WERI-Rb-1 (cell line): ENCODE measurements at regions not wholly inside any gene's neighbourhood (a gene's known extent, or its start where the extent isn't known, plus 50 kb on each side); places are given as distances from the start of the nearest gene placed in this dataset.

Experiments
- DNase-seq: peaks from one replicate; pipeline ENCODE4 v3.0.0-alpha.2; 2020
- H3K27ac ChIP-seq: fragments of 250-450 bp; sonication (Bioruptor Pico); 2 replicates; pipeline ENCODE4 v1.5.1; 2020; ENCODE audit warnings: mild to moderate bottlenecking, moderate library complexity
- H3K27me3 ChIP-seq: fragments of 250-450 bp; sonication (Bioruptor Pico); 2 replicates; pipeline ENCODE4 v1.5.1; 2021; ENCODE audit warnings: mild to moderate bottlenecking, low read depth, moderate library complexity; ENCODE audit not compliant: insufficient read depth, severe bottlenecking
- H3K36me3 ChIP-seq: fragments of 250-450 bp; sonication (Bioruptor Pico); 2 replicates; pipeline ENCODE4 v1.5.1; 2020; ENCODE audit warnings: mild to moderate bottlenecking, moderate library complexity
- H3K4me3 ChIP-seq: 2 replicates; pipeline ENCODE4 v1.5.1; 2011; ENCODE audit warnings: low read depth, mild to moderate bottlenecking, control low read depth, low read length
- H3K9me3 ChIP-seq: fragments of 250-450 bp; sonication (Bioruptor Pico); 2 replicates; pipeline ENCODE4 v1.5.1; 2021; ENCODE audit warnings: mild to moderate bottlenecking, moderate library complexity; ENCODE audit not compliant: severe bottlenecking
- TF ChIP-seq, protein P1 (sequence below): IDR thresholded peaks from 2 replicates; pipeline ENCODE4 v1.5.1; 2011; ENCODE audit warnings: low read depth, mild to moderate bottlenecking, control low read depth, inconsistent platforms, low read length

GRCh38 chr9:82154573-82154972 lies 166.0 kb downstream of the SPATA31D1 start:
- DNase-seq = no peak
- Histone ChIP-seq H3K27ac (no peak overlapping the region), H3K9me3 (no peaks in the 10 kb centered on the region), H3K36me3 (no peaks in the 10 kb centered on the region), H3K4me3 (no peak overlapping the region), H3K27me3 (no peaks in the 10 kb centered on the region)
- TF ChIP-seq, protein P1, sequence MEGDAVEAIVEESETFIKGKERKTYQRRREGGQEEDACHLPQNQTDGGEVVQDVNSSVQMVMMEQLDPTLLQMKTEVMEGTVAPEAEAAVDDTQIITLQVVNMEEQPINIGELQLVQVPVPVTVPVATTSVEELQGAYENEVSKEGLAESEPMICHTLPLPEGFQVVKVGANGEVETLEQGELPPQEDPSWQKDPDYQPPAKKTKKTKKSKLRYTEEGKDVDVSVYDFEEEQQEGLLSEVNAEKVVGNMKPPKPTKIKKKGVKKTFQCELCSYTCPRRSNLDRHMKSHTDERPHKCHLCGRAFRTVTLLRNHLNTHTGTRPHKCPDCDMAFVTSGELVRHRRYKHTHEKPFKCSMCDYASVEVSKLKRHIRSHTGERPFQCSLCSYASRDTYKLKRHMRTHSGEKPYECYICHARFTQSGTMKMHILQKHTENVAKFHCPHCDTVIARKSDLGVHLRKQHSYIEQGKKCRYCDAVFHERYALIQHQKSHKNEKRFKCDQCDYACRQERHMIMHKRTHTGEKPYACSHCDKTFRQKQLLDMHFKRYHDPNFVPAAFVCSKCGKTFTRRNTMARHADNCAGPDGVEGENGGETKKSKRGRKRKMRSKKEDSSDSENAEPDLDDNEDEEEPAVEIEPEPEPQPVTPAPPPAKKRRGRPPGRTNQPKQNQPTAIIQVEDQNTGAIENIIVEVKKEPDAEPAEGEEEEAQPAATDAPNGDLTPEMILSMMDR = no peak

DNA sequence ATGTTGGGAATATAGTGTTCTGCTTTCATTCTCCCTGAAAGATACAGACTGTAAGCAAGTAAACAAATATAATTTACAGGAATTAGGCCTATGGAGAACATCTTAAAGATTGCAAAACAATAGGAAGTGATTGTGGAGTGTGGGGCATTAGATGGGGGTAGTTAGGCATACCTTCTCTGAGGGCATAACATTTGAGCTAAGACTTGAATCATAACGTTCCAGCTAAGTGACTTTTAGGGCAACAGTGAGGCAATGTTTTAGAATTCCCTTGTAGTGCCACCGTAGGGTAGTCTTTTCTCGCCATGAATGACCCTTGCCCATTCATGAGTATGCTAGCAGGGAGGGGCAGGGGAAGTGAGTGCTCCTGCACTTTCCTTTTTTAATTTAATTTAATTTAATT lies 173.3 kb downstream of the SPATA31D1 start:
- H3K9me3 ChIP-seq = no peaks in the 10 kb centered on the region
- H3K27ac ChIP-seq = no peak overlapping the region
- H3K36me3 ChIP-seq = no peaks in the 10 kb centered on the region
- TF ChIP-seq, protein P1 = no peak
- no peaks in the 10 kb centered on the region for H3K27me3 ChIP-seq
- no peak for DNase-seq
- no peak overlapping the region for H3K4me3 ChIP-seq

- TF ChIP-seq, protein P1 = no peak
- no peak for DNase-seq
- Histone ChIP-seq H3K36me3 (no peaks in the 10 kb centered on the region), H3K27ac (no peak overlapping the region), H3K27me3 (no peaks in the 10 kb centered on the region), H3K4me3 (no peak overlapping the region), H3K9me3 (no peaks in the 10 kb centered on the region)
Observed at GRCh38 chr9:82164159-82164558, 175.6 kb downstream of the SPATA31D1 start.

DNA sequence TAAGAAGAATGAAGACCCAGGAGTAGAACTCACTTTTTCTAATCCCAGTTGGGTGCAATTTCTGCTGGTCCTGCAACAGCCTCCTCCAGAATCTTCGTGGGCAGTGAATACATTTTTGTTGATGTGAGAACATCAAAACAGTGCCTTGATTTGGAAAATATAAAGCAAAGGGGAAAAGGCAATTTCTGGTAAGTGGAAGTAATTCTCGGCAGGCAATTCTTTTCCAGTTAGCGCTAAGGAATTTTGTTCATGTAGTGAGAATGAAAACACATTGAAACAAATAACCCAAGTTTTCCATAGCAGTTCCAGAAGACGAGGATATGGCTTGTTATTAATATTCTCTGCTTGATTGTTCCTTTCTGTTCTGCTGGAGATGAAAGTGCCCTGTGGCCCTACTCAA lies 178.7 kb downstream of the SPATA31D1 start:
- Histone ChIP-seq H3K9me3 (no peaks in the 10 kb centered on the region), H3K27ac (no peak overlapping the region), H3K4me3 (no peak overlapping the region), H3K27me3 (no peaks in the 10 kb centered on the region), H3K36me3 (no peaks in the 10 kb centered on the region)
- no peak for DNase-seq
- TF ChIP-seq, protein P1 = no peak

DNA sequence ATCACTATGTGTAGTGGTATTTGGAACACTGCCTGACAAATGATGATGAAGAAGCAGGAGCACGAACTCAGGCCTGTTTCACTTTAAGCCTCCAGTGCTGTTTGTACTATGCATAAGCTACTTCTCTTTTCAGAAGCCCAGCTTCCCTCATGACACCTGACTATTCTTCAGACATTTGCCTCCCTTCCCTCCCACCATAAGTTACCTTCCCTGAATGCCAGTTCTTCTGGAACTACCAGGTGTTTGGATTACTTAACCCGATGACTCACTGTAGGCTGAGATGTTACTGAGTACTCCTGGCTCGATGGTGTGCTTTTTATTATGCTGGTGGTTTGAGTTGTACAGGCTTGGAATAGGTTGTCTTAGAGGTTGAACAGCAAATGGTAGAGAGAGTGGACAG lies 180.0 kb downstream of the SPATA31D1 start:
- Histone ChIP-seq H3K9me3 (no peaks in the 10 kb centered on the region), H3K4me3 (no peak overlapping the region), H3K36me3 (no peaks in the 10 kb centered on the region), H3K27ac (no peak overlapping the region), H3K27me3 (no peaks in the 10 kb centered on the region)
- no peak for DNase-seq
- TF ChIP-seq, protein P1 = no peak

GRCh38 chr9:82170866-82171265 lies 182.3 kb downstream of the SPATA31D1 start:
- TF ChIP-seq, protein P1 = no peak
- no peaks in the 10 kb centered on the region for H3K36me3 ChIP-seq
- no peak overlapping the region for H3K27ac ChIP-seq
- H3K4me3 ChIP-seq = no peak overlapping the region
- H3K27me3 ChIP-seq = no peaks in the 10 kb centered on the region
- no peaks in the 10 kb centered on the region for H3K9me3 ChIP-seq
- no peak for DNase-seq
